Activated naive CD8-positive, alpha-beta T cell treated with anti-CD3 and anti-CD28 coated beads, Interleukin-2, amount 50 U/mL, for 24 hours (primary cell): ENCODE measurements at regions not wholly inside any gene's neighbourhood (a gene's known extent, or its start where the extent isn't known, plus 50 kb on each side); places are given as distances from the start of the nearest gene placed in this dataset.

Experiments used
- ATAC-seq: fragments of 150-1000 bp; cut with Tn5 transposase; one replicate; pipeline ENCODE4 v1.10.0; 2021
- DNase-seq: peaks from one replicate; pipeline ENCODE4 v3.0.0; 2021
- H3K27ac Mint-ChIP-seq: one replicate; pipeline ENCODE4 v1.8.0; 2021; ENCODE audit warnings: mild to moderate bottlenecking, mixed read lengths
- H3K27me3 Mint-ChIP-seq: one replicate; pipeline ENCODE4 v1.8.0; 2021; ENCODE audit warnings: mixed read lengths
- H3K36me3 Mint-ChIP-seq: one replicate; pipeline ENCODE4 v1.8.0; 2021; ENCODE audit warnings: low read depth, mixed read lengths
- H3K4me1 Mint-ChIP-seq: one replicate; pipeline ENCODE4 v1.8.0; 2021; ENCODE audit warnings: mixed read lengths
- H3K4me3 Mint-ChIP-seq: one replicate; pipeline ENCODE4 v1.8.0; 2021; ENCODE audit warnings: mild to moderate bottlenecking, moderate library complexity, mixed read lengths
- H3K9me3 Mint-ChIP-seq: one replicate; pipeline ENCODE4 v1.8.0; 2021; ENCODE audit warnings: mixed read lengths

- no peak for ATAC-seq
- Mint-ChIP-seq H3K4me1 (peaks cover 13% of the 10 kb centered on the region), H3K27me3 (no peaks in the 10 kb centered on the region), H3K4me3 (no peak overlapping the region), H3K27ac (no peak overlapping the region), H3K9me3 (no peaks in the 10 kb centered on the region), H3K36me3 (no peaks in the 10 kb centered on the region)
- DNase-seq, result no peak
Measured at GRCh38 chr12:90250042-90250441, 541.4 kb upstream of the ATP2B1 start.

GRCh38 chr12:90246688-90247087 lies 538.0 kb upstream of the ATP2B1 start:
- ATAC-seq, result no peak
- Mint-ChIP-seq H3K36me3 (no peaks in the 10 kb centered on the region), H3K4me3 (no peak overlapping the region), H3K27me3 (no peaks in the 10 kb centered on the region), H3K4me1 (no peaks in the 10 kb centered on the region), H3K27ac (no peak overlapping the region), H3K9me3 (no peaks in the 10 kb centered on the region)
- no peak for DNase-seq

GRCh38 chr12:90245391-90245790 lies 536.8 kb upstream of the ATP2B1 start:
- H3K27ac Mint-ChIP-seq, result no peak overlapping the region
- H3K9me3 Mint-ChIP-seq, result no peaks in the 10 kb centered on the region
- DNase-seq (no peak), ATAC-seq (no peak)
- peaks cover 4% of the 10 kb centered on the region for H3K27me3 Mint-ChIP-seq
- no peak overlapping the region for H3K4me3 Mint-ChIP-seq
- no peaks in the 10 kb centered on the region for H3K4me1 Mint-ChIP-seq
- H3K36me3 Mint-ChIP-seq, result no peaks in the 10 kb centered on the region

- no peak overlapping the region for H3K27ac Mint-ChIP-seq
- H3K9me3 Mint-ChIP-seq, result no peaks in the 10 kb centered on the region
- ATAC-seq (no peak), DNase-seq (no peak)
- no peaks in the 10 kb centered on the region for H3K36me3 Mint-ChIP-seq
- H3K4me1 Mint-ChIP-seq, result no peaks in the 10 kb centered on the region
- peaks cover 10% of the 10 kb centered on the region for H3K27me3 Mint-ChIP-seq
- H3K4me3 Mint-ChIP-seq, result no peak overlapping the region
Measured at GRCh38 chr12:90244232-90244631, 535.6 kb upstream of the ATP2B1 start.

GRCh38 chr12:90243211-90243610 lies 534.6 kb upstream of the ATP2B1 start:
- H3K4me1 Mint-ChIP-seq, result no peaks in the 10 kb centered on the region
- ATAC-seq (no peak), DNase-seq (no peak)
- no peaks in the 10 kb centered on the region for H3K36me3 Mint-ChIP-seq
- H3K27ac Mint-ChIP-seq, result no peak overlapping the region
- no peak overlapping the region for H3K4me3 Mint-ChIP-seq
- peaks cover 12% of the 10 kb centered on the region for H3K27me3 Mint-ChIP-seq
- no peaks in the 10 kb centered on the region for H3K9me3 Mint-ChIP-seq

- H3K9me3 Mint-ChIP-seq, result peaks cover 7% of the 10 kb centered on the region
- no peak for ATAC-seq
- H3K36me3 Mint-ChIP-seq, result peaks cover 2% of the 10 kb centered on the region
- H3K4me3 Mint-ChIP-seq, result no peak overlapping the region
- H3K27ac Mint-ChIP-seq, result no peak overlapping the region
- peaks cover 2% of the 10 kb centered on the region for H3K4me1 Mint-ChIP-seq
- DNase-seq, result no peak
- peaks cover 25% of the 10 kb centered on the region for H3K27me3 Mint-ChIP-seq
Measured at GRCh38 chr12:90239732-90240260, 531.2 kb upstream of the ATP2B1 start.

GRCh38 chr12:90238663-90239271 lies 530.1 kb upstream of the ATP2B1 start:
- H3K4me1 Mint-ChIP-seq, result peaks cover 2% of the 10 kb centered on the region
- no peak overlapping the region for H3K4me3 Mint-ChIP-seq
- no peak for DNase-seq
- peaks cover 2% of the 10 kb centered on the region for H3K36me3 Mint-ChIP-seq
- H3K27me3 Mint-ChIP-seq, result peaks cover 30% of the 10 kb centered on the region
- peaks cover 7% of the 10 kb centered on the region for H3K9me3 Mint-ChIP-seq
- no peak overlapping the region for H3K27ac Mint-ChIP-seq
- no peak for ATAC-seq

DNA sequence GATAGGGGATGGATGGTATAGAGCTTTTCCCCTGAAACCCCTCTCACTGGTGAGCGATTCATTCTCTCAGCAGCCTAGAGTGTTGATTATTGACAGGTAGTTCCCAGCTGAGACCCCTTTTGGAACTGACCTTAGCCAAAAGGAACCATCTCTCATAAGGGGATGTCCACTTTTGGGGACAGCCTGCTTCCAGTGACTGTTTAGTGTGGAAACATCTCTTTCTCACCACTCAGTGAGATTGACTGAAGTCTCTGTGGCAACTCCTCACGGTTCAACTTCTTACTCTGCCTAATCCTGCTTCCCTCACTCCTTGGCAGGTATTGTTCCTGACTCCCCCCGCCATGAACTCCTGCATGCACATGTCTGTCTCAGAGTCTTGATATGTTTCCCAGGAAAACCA lies 529.2 kb upstream of the ATP2B1 start:
- peaks cover 31% of the 10 kb centered on the region for H3K27me3 Mint-ChIP-seq
- H3K4me3 Mint-ChIP-seq, result no peak overlapping the region
- ATAC-seq, result no peak
- H3K27ac Mint-ChIP-seq, result no peak overlapping the region
- peaks cover 2% of the 10 kb centered on the region for H3K4me1 Mint-ChIP-seq
- H3K36me3 Mint-ChIP-seq, result peaks cover 2% of the 10 kb centered on the region
- DNase-seq, result no peak
- H3K9me3 Mint-ChIP-seq, result peaks cover 7% of the 10 kb centered on the region

DNA sequence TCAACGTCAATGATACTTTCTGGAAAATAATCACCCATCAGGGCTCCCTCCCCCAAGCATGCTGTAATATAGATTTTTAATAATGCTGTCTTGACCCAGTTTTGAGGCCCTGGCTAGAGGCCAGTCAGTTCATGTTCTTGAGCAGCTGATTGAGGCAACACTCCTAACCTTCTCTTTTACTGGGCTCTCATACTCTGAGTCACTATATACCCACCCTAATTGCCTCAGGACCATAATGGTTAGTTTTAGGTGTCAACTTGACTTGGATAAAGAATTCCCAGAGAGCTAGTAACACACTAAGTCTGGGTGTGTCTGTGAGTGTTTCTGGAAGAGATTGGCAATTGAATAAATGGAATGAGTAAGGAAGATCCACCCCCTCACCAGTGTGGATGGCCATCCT lies 527.0 kb upstream of the ATP2B1 start:
- DNase-seq, result no peak
- ATAC-seq, result no peak
- peaks cover 28% of the 10 kb centered on the region for H3K27me3 Mint-ChIP-seq
- H3K9me3 Mint-ChIP-seq, result peaks cover 7% of the 10 kb centered on the region
- H3K27ac Mint-ChIP-seq, result no peak overlapping the region
- no peak overlapping the region for H3K4me3 Mint-ChIP-seq
- H3K36me3 Mint-ChIP-seq, result peaks cover 2% of the 10 kb centered on the region
- peaks cover 2% of the 10 kb centered on the region for H3K4me1 Mint-ChIP-seq

DNA sequence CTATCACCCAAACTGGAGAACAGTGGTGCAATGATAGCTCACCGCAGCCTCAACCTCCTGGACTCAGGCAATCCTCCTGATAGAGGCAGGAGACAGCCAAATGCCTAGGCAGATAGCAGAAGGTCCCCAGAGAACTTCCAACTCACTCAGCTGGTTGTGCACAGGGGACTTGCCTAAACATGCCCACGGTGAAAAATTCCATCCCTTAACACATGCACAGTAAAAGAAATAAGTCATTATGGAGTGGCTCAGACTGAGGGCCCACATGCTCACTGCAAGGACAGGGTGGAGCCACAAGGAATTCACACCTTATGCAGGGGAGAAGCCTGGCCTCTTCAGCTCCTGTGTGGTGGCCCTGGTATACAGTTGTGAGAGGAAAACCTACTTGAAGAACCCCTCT lies 525.8 kb upstream of the ATP2B1 start:
- ATAC-seq, result no peak
- Mint-ChIP-seq H3K36me3 (peaks cover 2% of the 10 kb centered on the region), H3K27me3 (peaks cover 20% of the 10 kb centered on the region), H3K9me3 (peaks cover 7% of the 10 kb centered on the region), H3K4me3 (no peak overlapping the region), H3K27ac (no peak overlapping the region), H3K4me1 (peaks cover 2% of the 10 kb centered on the region)
- DNase-seq, result no peak

GRCh38 chr12:90233168-90234100 lies 524.8 kb upstream of the ATP2B1 start:
- DNase-seq (no peak), ATAC-seq (no peak)
- Mint-ChIP-seq H3K4me1 (peaks cover 2% of the 10 kb centered on the region), H3K27ac (no peak overlapping the region), H3K27me3 (peaks cover 18% of the 10 kb centered on the region), H3K4me3 (no peak overlapping the region), H3K36me3 (peaks cover 2% of the 10 kb centered on the region), H3K9me3 (peaks cover 7% of the 10 kb centered on the region)

- H3K27ac Mint-ChIP-seq, result no peak overlapping the region
- H3K9me3 Mint-ChIP-seq, result no peaks in the 10 kb centered on the region
- H3K4me1 Mint-ChIP-seq, result no peaks in the 10 kb centered on the region
- ATAC-seq, result no peak
- no peaks in the 10 kb centered on the region for H3K36me3 Mint-ChIP-seq
- DNase-seq, result no peak
- no peak overlapping the region for H3K4me3 Mint-ChIP-seq
- peaks cover 5% of the 10 kb centered on the region for H3K27me3 Mint-ChIP-seq
Measured at GRCh38 chr12:90229407-90230170, 521.0 kb upstream of the ATP2B1 start.

- Mint-ChIP-seq H3K4me1 (no peaks in the 10 kb centered on the region), H3K27ac (no peak overlapping the region), H3K4me3 (no peak overlapping the region), H3K36me3 (no peaks in the 10 kb centered on the region), H3K27me3 (peaks cover 2% of the 10 kb centered on the region), H3K9me3 (no peaks in the 10 kb centered on the region)
- ATAC-seq, result no peak
- DNase-seq, result no peak
Measured at GRCh38 chr12:90226211-90226610, 517.6 kb upstream of the ATP2B1 start.

DNA sequence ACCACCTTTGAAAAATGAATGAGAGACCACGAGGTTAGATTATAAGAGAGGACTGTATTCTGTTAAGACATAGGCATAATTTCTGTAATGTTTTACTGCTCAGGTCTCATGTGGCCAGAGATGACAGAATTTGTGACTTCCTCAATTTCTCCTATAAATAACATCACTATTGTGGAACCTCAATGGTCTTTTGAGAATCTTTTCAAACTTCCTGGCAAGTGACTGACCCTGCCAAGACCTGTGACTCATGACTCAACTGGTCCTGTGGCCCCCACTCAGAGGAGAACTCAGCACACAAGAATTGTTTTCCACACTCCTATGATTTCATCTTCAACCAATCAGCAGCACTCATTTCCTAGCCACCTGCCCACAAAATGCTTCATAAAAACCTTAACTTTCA lies 508.2 kb upstream of the ATP2B1 start:
- Mint-ChIP-seq H3K36me3 (no peaks in the 10 kb centered on the region), H3K27me3 (peaks cover 8% of the 10 kb centered on the region), H3K27ac (no peak overlapping the region), H3K4me1 (peaks cover 5% of the 10 kb centered on the region), H3K4me3 (no peak overlapping the region), H3K9me3 (no peaks in the 10 kb centered on the region)
- no peak for DNase-seq
- no peak for ATAC-seq
